ENCODE measurements at regions not wholly inside any gene's neighbourhood (a gene's known extent, or its start where the extent isn't known, plus 50 kb on each side); places are given as distances from the start of the nearest gene placed in this dataset.

GRCh38 chr15:35973029-35973428, 427.1 kb upstream of the DPH6 start:
- no peak for TF ChIP-seq EZH2 (IDR thresholded peaks at IDR 0.05; ENCODE audit: low read length, missing control alignments)
- TF ChIP-seq CTCF (conservative IDR thresholded peaks at IDR 0.05 in 1 of 2, IDR thresholded peaks at IDR 0.05 in 1 of 2; ENCODE audit: low read depth in 1 of 2, low read length in 2 of 2), result no peak
